ENCODE measurements at regions not wholly inside any gene's neighbourhood (a gene's known extent, or its start where the extent isn't known, plus 50 kb on each side); places are given as distances from the start of the nearest gene placed in this dataset.

GRCh38 chr5:74916831-74917710 lies 50.9 kb upstream of the FAM169A start:
- no peak for TF ChIP-seq CTCF (conservative IDR thresholded peaks at IDR 0.05; ENCODE audit: low read depth, low read length)
- Histone ChIP-seq H3K27me3 (ENCODE audit: insufficient read depth, low read depth) (no peaks in the 10 kb centered on the region), H3K4me3 (IDR thresholded peaks at IDR 0.05; ENCODE audit: insufficient read depth, low read depth, low read length) (no peak overlapping the region), H3K27ac (no peak overlapping the region), H3K79me2 (ENCODE audit: insufficient read depth, low read depth) (no peaks in the 10 kb centered on the region), H3K4me2 (no peak overlapping the region), H3K9ac (no peak overlapping the region), H4K20me1 (ENCODE audit: insufficient read depth) (no peaks in the 10 kb centered on the region), H3K36me3 (ENCODE audit: insufficient read depth) (no peaks in the 10 kb centered on the region), H3K4me1 (ENCODE audit: low read depth, poor library complexity, severe bottlenecking) (no peaks in the 10 kb centered on the region), H2AFZ (ENCODE audit: low read depth) (no peak overlapping the region)

Measured in KMS-11 (cell line).